H1 (cell line): ENCODE measurements at regions not wholly inside any gene's neighbourhood (a gene's known extent, or its start where the extent isn't known, plus 50 kb on each side); places are given as distances from the start of the nearest gene placed in this dataset.

Experiments
- BCL11A ChIP-seq, 2 experiments: IDR thresholded peaks; one replicate each; pipeline ENCODE4 v1.6.1; 2011; ENCODE audit warnings: low read depth in 2 of 2, low read length in 2 of 2, mild to moderate bottlenecking in 2 of 2
- CBX5 ChIP-seq: fragments of 300-800, 300-1000 bp; sonication (generic); IDR thresholded peaks from 2 replicates; pipeline ENCODE4 v1.7.1; 2016; ENCODE audit warnings: antibody characterized with exemption, low read length, low read depth
- CBX8 ChIP-seq: fragments of 300-800, 300-1000 bp; sonication (generic); IDR thresholded peaks from 2 replicates; pipeline ENCODE4 v1.7.1; 2016; ENCODE audit warnings: low read depth, low read length, borderline replicate concordance
- CHD2 ChIP-seq: IDR thresholded peaks from 2 replicates; pipeline ENCODE4 v1.6.1; 2012; ENCODE audit warnings: low read length, improper control_type of control experiment
- EP300 ChIP-seq, 2 experiments: IDR thresholded peaks; 1 replicate in 1 of 2; 2 replicates in 1 of 2; pipeline ENCODE4 v1.6.1; 2011 to 2012; ENCODE audit warnings: low read depth in 2 of 2, low read length in 2 of 2, mild to moderate bottlenecking in 2 of 2, borderline replicate concordance in 1 of 2, inconsistent platforms in 1 of 2, moderate library complexity in 1 of 2
- EZH2 ChIP-seq: fragments of 200-600 bp; sonication (generic); IDR thresholded peaks from 2 replicates; pipeline ENCODE4 v1.7.1; 2012; ENCODE audit warnings: low read depth, mild to moderate bottlenecking, moderate library complexity, low read length, inconsistent platforms; ENCODE audit not compliant: severe bottlenecking
- JUN ChIP-seq: IDR thresholded peaks from 2 replicates; pipeline ENCODE4 v1.6.1; 2011; ENCODE audit warnings: low read depth, mild to moderate bottlenecking, improper control_type of control experiment, low read length
- POLR2AphosphoS5 ChIP-seq: IDR thresholded peaks from 2 replicates; pipeline ENCODE4 v1.6.1; 2011; ENCODE audit warnings: low read depth, low read length
- POU5F1 ChIP-seq: IDR thresholded peaks from 2 replicates; pipeline ENCODE4 v1.6.1; 2011; ENCODE audit warnings: low read depth, mild to moderate bottlenecking, low read length, moderate library complexity
- RBBP5 ChIP-seq: IDR thresholded peaks from 2 replicates; pipeline ENCODE4 v1.7.1; 2012; ENCODE audit warnings: low read depth, mild to moderate bottlenecking, inconsistent platforms, low read length, moderate library complexity, borderline replicate concordance
- SIRT6 ChIP-seq: IDR thresholded peaks from one replicate; pipeline ENCODE4 v1.7.1; 2012; ENCODE audit warnings: low read length, inconsistent platforms
- TF ChIP-seq, protein P1 (sequence below), 3 experiments: IDR thresholded peaks; 1 replicate in 2 of 3; 2 replicates in 1 of 3; pipeline versions ENCODE4 v1.5.1 to v1.6.1; 2011; ENCODE audit warnings: low read length in 3 of 3, mild to moderate bottlenecking in 3 of 3, inconsistent platforms in 2 of 3, low read depth in 1 of 3, moderate library complexity in 1 of 3; ENCODE audit not compliant: insufficient read depth in 1 of 3; ENCODE audit errors: control extremely low read depth in 1 of 3
- TF ChIP-seq, protein P2 (sequence below): IDR thresholded peaks from 2 replicates; pipeline ENCODE4 v1.6.1; 2011; ENCODE audit warnings: low read length, improper control_type of control experiment

DNA sequence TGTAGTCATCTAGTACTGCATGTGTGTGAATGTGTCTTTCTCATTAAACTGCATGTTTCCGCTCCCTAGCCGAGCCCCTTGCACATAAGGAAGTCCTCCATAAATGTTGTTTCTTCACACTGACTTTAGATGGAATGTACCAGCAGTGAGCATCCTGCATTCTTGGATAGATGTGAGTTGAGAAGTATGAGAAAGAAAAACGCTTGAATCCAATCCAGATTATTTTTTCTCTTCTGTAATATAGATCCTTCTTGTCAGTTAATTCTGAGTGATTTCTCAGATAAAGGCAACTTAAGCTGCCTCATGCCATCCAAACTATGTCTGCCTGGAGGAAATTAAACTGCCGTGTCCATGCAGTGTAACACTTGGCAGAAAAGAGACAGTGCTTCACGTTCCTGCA lies 268.1 kb upstream of the ISX start:
- TF ChIP-seq CBX8, result no peak
- no peak for TF ChIP-seq RBBP5
- TF ChIP-seq, protein P1, sequence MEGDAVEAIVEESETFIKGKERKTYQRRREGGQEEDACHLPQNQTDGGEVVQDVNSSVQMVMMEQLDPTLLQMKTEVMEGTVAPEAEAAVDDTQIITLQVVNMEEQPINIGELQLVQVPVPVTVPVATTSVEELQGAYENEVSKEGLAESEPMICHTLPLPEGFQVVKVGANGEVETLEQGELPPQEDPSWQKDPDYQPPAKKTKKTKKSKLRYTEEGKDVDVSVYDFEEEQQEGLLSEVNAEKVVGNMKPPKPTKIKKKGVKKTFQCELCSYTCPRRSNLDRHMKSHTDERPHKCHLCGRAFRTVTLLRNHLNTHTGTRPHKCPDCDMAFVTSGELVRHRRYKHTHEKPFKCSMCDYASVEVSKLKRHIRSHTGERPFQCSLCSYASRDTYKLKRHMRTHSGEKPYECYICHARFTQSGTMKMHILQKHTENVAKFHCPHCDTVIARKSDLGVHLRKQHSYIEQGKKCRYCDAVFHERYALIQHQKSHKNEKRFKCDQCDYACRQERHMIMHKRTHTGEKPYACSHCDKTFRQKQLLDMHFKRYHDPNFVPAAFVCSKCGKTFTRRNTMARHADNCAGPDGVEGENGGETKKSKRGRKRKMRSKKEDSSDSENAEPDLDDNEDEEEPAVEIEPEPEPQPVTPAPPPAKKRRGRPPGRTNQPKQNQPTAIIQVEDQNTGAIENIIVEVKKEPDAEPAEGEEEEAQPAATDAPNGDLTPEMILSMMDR (IDR thresholded peaks at IDR 0.05; ENCODE audit: control extremely low read depth in 1 of 3, insufficient read depth in 1 of 3, low read depth in 1 of 3, low read length in 3 of 3), result no peak
- TF ChIP-seq CHD2, result no peak
- TF ChIP-seq JUN, result no peak
- TF ChIP-seq BCL11A (IDR thresholded peaks at IDR 0.05; ENCODE audit: low read depth in 2 of 2, low read length in 2 of 2), result no peak
- TF ChIP-seq CBX5, result no peak
- TF ChIP-seq, protein P2, sequence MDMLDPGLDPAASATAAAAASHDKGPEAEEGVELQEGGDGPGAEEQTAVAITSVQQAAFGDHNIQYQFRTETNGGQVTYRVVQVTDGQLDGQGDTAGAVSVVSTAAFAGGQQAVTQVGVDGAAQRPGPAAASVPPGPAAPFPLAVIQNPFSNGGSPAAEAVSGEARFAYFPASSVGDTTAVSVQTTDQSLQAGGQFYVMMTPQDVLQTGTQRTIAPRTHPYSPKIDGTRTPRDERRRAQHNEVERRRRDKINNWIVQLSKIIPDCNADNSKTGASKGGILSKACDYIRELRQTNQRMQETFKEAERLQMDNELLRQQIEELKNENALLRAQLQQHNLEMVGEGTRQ, result no peak
- TF ChIP-seq EZH2, result no peak
- no peak for TF ChIP-seq SIRT6
- no peak for TF ChIP-seq POLR2AphosphoS5
- no peak for TF ChIP-seq POU5F1
- TF ChIP-seq EP300 (IDR thresholded peaks at IDR 0.05; ENCODE audit: borderline replicate concordance in 1 of 2, low read depth in 2 of 2, low read length in 2 of 2), result no peak
